Natural killer cell (primary cell): ENCODE measurements at regions not wholly inside any gene's neighbourhood (a gene's known extent, or its start where the extent isn't known, plus 50 kb on each side); places are given as distances from the start of the nearest gene placed in this dataset.

Source experiments
- ATAC-seq, 3 donors: fragments of 150-1000 bp in 2 of 3; fragments of 200-7000 bp in 1 of 3; cut with Tn5 transposase; 1 replicate in 1 of 3; 2 replicates in 2 of 3; pipeline ENCODE4 v1.10.0; 2021; ENCODE audit warnings: mild to moderate bottlenecking in 2 of 3, moderate library complexity in 2 of 3
- DNase-seq, 2 donors: peaks; one replicate each; pipeline versions ENCODE4 v3.0.0 to v3.0.0-alpha.2; 2013 to 2021; ENCODE audit warnings: mixed read lengths in 1 of 2
- H3K27ac ChIP-seq: one replicate; pipeline ENCODE4 v1.5.1; 2013; ENCODE audit warnings: mild to moderate bottlenecking, low read length
- H3K27me3 ChIP-seq: one replicate; pipeline ENCODE4 v1.6.1; 2013; ENCODE audit warnings: low read length; ENCODE audit not compliant: control insufficient read depth, insufficient read depth
- H3K36me3 ChIP-seq: one replicate; pipeline ENCODE4 v1.6.1; 2013; ENCODE audit warnings: low read length; ENCODE audit not compliant: control insufficient read depth, insufficient read depth
- H3K4me1 ChIP-seq: one replicate; pipeline ENCODE4 v1.6.1; 2013; ENCODE audit warnings: low read length; ENCODE audit not compliant: control insufficient read depth, insufficient read depth
- H3K4me3 ChIP-seq: one replicate; pipeline ENCODE4 v1.5.1; 2013; ENCODE audit warnings: low read length
- H3K9me3 ChIP-seq: one replicate; pipeline ENCODE4 v1.6.1; 2013; ENCODE audit warnings: low read length; ENCODE audit not compliant: control insufficient read depth, insufficient read depth
- H3K27ac Mint-ChIP-seq, 2 donors: one replicate each; pipeline ENCODE4 v1.8.0; 2022; ENCODE audit warnings: mild to moderate bottlenecking in 2 of 2, mixed read lengths in 2 of 2, moderate library complexity in 1 of 2
- H3K27me3 Mint-ChIP-seq, 2 donors: one replicate each; pipeline ENCODE4 v1.8.0; 2022; ENCODE audit warnings: low read depth in 2 of 2, mixed read lengths in 2 of 2
- H3K36me3 Mint-ChIP-seq: one replicate; pipeline ENCODE4 v1.8.0; 2022; ENCODE audit warnings: mixed read lengths
- H3K4me1 Mint-ChIP-seq, 2 donors: one replicate each; pipeline ENCODE4 v1.8.0; 2022; ENCODE audit warnings: mixed read lengths in 2 of 2
- H3K4me3 Mint-ChIP-seq: one replicate; pipeline ENCODE4 v1.8.0; 2022; ENCODE audit warnings: mild to moderate bottlenecking, moderate library complexity, mixed read lengths
- H3K9me3 Mint-ChIP-seq, 2 donors: one replicate each; pipeline ENCODE4 v1.8.0; 2022; ENCODE audit warnings: mixed read lengths in 2 of 2
- CTCF ChIP-seq: fragments of 200-600 bp; IDR thresholded peaks from one replicate; pipeline ENCODE4 v1.8.0; 2022; ENCODE audit warnings: antibody characterized with exemption
- WGBS: methylation state at CpG from one replicate; pipeline ENCODE4 v1.1.7; 2013; ENCODE audit warnings: missing lambda C conversion rate; ENCODE audit not compliant: insufficient coverage; 5-methylcytosine and 5-hydroxymethylcytosine counted together
- intact Hi-C: fragments of 100-400 bp; cut with micrococcal nuclease; formaldehyde crosslinking; loops from one replicate; pipeline ENCODE4 v1.14.2; 2022

- H3K4me1 ChIP-seq: no peaks in the 10 kb centered on the region
- no peaks in the 10 kb centered on the region for H3K36me3 Mint-ChIP-seq
- TF ChIP-seq CTCF: no peak
- DNase-seq: no peak
- no peaks in the 10 kb centered on the region for H3K27me3 Mint-ChIP-seq
- no peaks in the 10 kb centered on the region for H3K4me1 Mint-ChIP-seq
- H3K36me3 ChIP-seq: no peaks in the 10 kb centered on the region
- ATAC-seq: no peak
- intact Hi-C loops: no loop called here
- H3K4me3 ChIP-seq: no peak overlapping the region
- H3K27me3 ChIP-seq: no peaks in the 10 kb centered on the region
- H3K27ac Mint-ChIP-seq: no peak overlapping the region
- H3K9me3 ChIP-seq: no peaks in the 10 kb centered on the region
- H3K9me3 Mint-ChIP-seq: peaks cover 6 to 11% of the 10 kb centered on the region in 2 donors
- H3K27ac ChIP-seq: no peak overlapping the region
- no peak overlapping the region for H3K4me3 Mint-ChIP-seq
Measured at GRCh38 chr9:18111146-18111545, 362.8 kb upstream of the ADAMTSL1 start.

DNA sequence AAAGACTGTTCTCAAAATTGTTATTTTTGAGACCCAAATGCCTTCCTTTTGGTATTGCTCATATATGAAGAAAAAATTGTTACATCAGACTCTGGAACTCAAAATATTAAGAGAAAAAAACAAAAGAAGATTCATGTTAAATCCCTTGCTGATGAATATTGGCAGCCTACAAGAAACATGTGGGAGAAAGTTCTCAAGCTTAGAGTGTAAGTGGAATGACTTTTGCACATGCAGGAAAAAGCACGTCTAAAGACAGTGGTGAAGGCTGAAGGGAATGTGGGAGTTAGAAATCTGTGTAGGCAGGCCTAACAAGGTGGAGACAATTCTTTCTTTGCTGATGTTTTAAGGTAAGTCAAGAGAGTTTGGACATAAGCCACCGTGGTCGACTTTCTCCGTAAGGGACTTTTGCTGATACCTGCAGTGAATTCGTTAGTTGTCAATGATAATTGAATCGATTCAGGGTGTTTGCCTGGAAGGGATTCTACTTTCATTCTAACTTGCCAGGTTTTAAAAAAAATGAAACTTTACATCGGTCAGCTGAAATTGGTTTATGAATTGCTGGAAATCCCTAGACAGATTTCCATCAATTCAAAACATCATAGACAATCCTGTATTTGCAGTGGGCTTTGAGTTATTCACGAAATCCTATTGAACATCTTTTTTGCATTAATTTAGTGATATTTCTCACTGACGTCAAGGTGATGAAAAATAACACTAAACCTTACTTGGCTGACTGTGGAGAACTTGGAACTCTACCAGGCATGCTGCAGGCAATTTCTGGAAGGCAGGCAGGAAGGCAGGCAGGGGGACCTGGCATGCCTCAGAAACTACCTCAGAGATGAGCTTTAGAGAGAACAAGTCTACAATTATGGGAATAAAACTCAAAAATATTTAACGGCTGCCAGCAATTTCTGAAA is 359.1 kb upstream of the ADAMTSL1 start:
- H3K27me3 ChIP-seq: no peaks in the 10 kb centered on the region
- H3K27ac Mint-ChIP-seq: no peak overlapping the region
- TF ChIP-seq CTCF: no peak
- no peaks in the 10 kb centered on the region for H3K27me3 Mint-ChIP-seq
- WGBS: 89% methylated on average over 10 of the region's 10 CpGs
- H3K4me3 ChIP-seq: no peak overlapping the region
- H3K9me3 Mint-ChIP-seq: peaks cover 6 to 11% of the 10 kb centered on the region in 2 donors
- no peaks in the 10 kb centered on the region for H3K9me3 ChIP-seq
- H3K4me3 Mint-ChIP-seq: no peak overlapping the region
- no peaks in the 10 kb centered on the region for H3K4me1 ChIP-seq
- DNase-seq (no peak), ATAC-seq (no peak)
- H3K36me3 Mint-ChIP-seq: no peaks in the 10 kb centered on the region
- H3K27ac ChIP-seq: no peak overlapping the region
- intact Hi-C loops: no loop called here
- no peaks in the 10 kb centered on the region for H3K4me1 Mint-ChIP-seq
- H3K36me3 ChIP-seq: no peaks in the 10 kb centered on the region

DNA sequence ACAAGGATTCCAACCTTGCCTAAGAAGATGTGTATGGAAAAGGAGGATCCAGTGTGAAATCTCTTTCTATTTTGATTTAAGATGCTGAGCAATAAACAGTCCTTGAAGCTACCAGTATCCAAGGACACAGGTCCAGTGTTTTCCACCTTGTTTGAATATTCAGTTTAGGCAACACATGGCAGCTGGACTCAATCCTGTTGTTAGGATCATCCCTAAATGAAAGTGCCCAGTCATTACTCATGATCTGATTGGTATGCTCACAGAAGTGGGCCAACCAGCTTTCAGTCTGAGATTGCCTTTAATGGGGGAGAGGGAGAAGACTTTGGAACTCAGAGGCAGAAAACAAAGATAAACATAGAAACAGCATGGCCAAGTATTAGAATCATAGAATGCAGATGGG is 355.7 kb upstream of the ADAMTSL1 start:
- no peak overlapping the region for H3K27ac Mint-ChIP-seq
- no peak for ATAC-seq

More for the DNA sequence above, 355.7 kb upstream of the ADAMTSL1 start:
- DNase-seq: no peak
- H3K27me3 Mint-ChIP-seq: no peaks in the 10 kb centered on the region
- H3K36me3 Mint-ChIP-seq: no peaks in the 10 kb centered on the region
- Histone ChIP-seq H3K36me3 (no peaks in the 10 kb centered on the region), H3K9me3 (no peaks in the 10 kb centered on the region), H3K4me3 (no peak overlapping the region), H3K27ac (no peak overlapping the region), H3K27me3 (no peaks in the 10 kb centered on the region), H3K4me1 (no peaks in the 10 kb centered on the region)
- H3K4me3 Mint-ChIP-seq: no peak overlapping the region
- intact Hi-C loops: no loop called here
- TF ChIP-seq CTCF: no peak
- no peaks in the 10 kb centered on the region for H3K4me1 Mint-ChIP-seq
- H3K9me3 Mint-ChIP-seq: peaks cover 4 to 6% of the 10 kb centered on the region in 2 donors
